Limb (tissue), 2 donors: ENCODE measurements at regions not wholly inside any gene's neighbourhood (a gene's known extent, or its start where the extent isn't known, plus 50 kb on each side); places are given as distances from the start of the nearest gene placed in this dataset.

Experiments used
- DNase-seq, 2 donors: peaks; one replicate each; pipeline ENCODE4 v3.0.0-alpha.2; 2016; ENCODE audit errors: extremely low spot score in 2 of 2

DNA sequence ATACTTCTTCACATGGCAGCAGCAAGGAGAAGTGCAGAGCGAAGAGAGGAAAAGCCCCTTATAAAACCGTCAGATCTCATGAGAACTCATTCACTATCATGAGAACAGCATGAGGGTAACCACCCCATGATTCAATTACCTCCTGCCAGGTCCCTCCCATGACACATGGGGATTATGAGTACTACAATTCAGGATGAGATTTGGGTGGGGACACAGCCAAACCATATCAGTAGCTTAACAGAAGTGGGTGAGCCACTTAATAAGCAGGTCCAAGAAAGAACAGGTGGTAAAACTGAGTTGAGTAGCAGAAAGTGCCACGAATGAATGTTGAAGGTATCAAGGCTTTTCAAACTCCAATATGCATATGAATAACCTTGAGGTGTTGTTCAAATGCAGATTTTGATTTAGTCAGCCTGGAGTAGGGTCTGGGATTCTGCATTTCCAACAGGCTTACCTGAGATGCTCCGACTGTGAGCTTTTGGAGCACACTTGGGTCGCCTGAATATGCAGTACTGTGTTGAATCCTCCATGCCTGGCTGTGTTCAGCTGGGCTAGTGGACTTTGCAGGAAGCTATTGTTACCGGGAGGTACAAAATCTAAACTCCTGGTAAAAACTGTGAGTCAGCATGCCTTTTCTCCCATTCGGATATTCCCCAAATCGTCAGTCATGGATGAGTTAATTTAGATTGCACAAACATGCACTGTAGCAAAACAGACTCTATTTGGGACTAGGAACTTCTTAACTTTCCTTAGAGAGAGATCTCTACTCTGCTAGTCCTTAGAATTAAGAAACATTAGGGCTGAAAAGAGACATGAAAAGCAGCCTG is 69.0 kb upstream of the PRKCQ start:
- no peak for DNase-seq

GRCh38 chr10:6647811-6648526 is 67.9 kb upstream of the PRKCQ start:
- DNase-seq, result peak in 1 of 2 donors; percentile 32

DNA sequence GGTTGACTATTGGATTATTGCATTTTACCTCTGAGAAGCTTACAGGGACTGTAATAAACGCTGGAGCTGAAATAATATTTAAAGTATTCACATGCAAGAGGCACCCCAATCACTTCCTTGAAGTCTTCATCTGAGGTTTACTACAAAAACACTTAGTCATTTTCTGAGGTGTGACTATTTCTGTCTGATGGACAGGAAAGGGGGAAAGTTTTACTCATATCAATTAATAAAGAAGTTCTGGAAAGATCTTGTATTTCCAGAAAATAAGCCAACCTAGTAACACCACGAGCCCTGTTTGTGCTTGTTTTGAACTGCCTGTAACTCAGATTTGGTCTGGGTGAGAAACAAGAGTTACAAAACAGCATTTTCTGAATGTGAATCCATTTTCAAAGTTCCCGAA is 63.9 kb upstream of the PRKCQ start:
- DNase-seq, result no peak

GRCh38 chr10:6642876-6643275 is 62.8 kb upstream of the PRKCQ start:
- DNase-seq, result no peak

GRCh38 chr10:6640433-6641040 is 60.5 kb upstream of the PRKCQ start:
- no peak for DNase-seq

DNA sequence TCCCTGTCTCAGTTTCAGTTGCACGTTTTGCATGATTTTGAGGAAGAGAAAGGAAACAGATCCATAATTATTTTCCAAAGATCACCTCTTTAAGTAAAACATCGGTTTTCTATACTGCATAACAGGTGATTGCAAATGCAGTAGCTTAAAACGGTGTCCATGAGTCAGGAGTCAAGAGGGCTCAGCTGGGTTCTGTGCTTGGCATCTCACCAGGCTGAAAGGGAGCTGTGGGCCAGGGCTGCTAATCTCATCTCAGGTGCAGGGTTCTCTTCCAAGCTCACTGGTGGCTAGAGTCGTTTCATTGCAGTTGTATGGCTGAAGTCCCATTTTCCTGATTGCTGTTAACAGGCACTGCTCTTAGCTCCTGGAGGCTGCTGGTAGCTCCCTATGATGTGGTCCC is 57.0 kb upstream of the PRKCQ start:
- DNase-seq, result no peak

- no peak for DNase-seq
Measured at GRCh38 chr10:6635784-6636183, 55.7 kb upstream of the PRKCQ start.
